ENCODE measurements at regions not wholly inside any gene's neighbourhood (a gene's known extent, or its start where the extent isn't known, plus 50 kb on each side); places are given as distances from the start of the nearest gene placed in this dataset.
A peak's percentile ranks its signal among the peaks of the same experiment; 100 is the strongest.

GRCh38 chr13:59363313-59363712, 800.4 kb downstream of the DIAPH3 start:
- Mint-ChIP-seq H3K27ac (no peak overlapping the region), H3K36me3 (ENCODE audit: low read depth) (no peaks in the 10 kb centered on the region), H3K27me3 (peaks cover 9% of the 10 kb centered on the region), H3K4me3 (no peak overlapping the region), H3K4me1 (no peaks in the 10 kb centered on the region)
- no peaks in the 10 kb centered on the region for H3K9me3 ChIP-seq (ENCODE audit: control insufficient read depth, low read length, poor library complexity, severe bottlenecking)
- ATAC-seq = no peak
- no peak for DNase-seq

- Mint-ChIP-seq H3K36me3 (ENCODE audit: low read depth) (no peaks in the 10 kb centered on the region), H3K27ac (no peak overlapping the region), H3K27me3 (peaks cover 9% of the 10 kb centered on the region), H3K4me3 (no peak overlapping the region), H3K4me1 (peaks cover 2% of the 10 kb centered on the region)
- ATAC-seq = no peak
- no peak for DNase-seq
- no peaks in the 10 kb centered on the region for H3K9me3 ChIP-seq (ENCODE audit: control insufficient read depth, low read length, poor library complexity, severe bottlenecking)
Measured at GRCh38 chr13:59363947-59364346, 799.8 kb downstream of the DIAPH3 start.

GRCh38 chr13:59364641-59365085, 799.1 kb downstream of the DIAPH3 start:
- Mint-ChIP-seq H3K27me3 (peaks cover 9% of the 10 kb centered on the region), H3K36me3 (ENCODE audit: low read depth) (no peaks in the 10 kb centered on the region), H3K4me3 (no peak overlapping the region), H3K27ac (no peak overlapping the region), H3K4me1 (peaks cover 2% of the 10 kb centered on the region)
- ATAC-seq (no peak), DNase-seq (no peak)
- H3K9me3 ChIP-seq (ENCODE audit: control insufficient read depth, low read length, poor library complexity, severe bottlenecking) = no peaks in the 10 kb centered on the region

GRCh38 chr13:59367467-59367866, 796.3 kb downstream of the DIAPH3 start:
- DNase-seq (no peak), ATAC-seq (no peak)
- Mint-ChIP-seq H3K36me3 (ENCODE audit: low read depth) (peaks cover 2% of the 10 kb centered on the region), H3K27ac (no peak overlapping the region), H3K4me3 (no peak overlapping the region), H3K27me3 (peaks cover 9% of the 10 kb centered on the region), H3K4me1 (peaks cover 2% of the 10 kb centered on the region)
- no peaks in the 10 kb centered on the region for H3K9me3 ChIP-seq (ENCODE audit: control insufficient read depth, low read length, poor library complexity, severe bottlenecking)

- H3K9me3 ChIP-seq (ENCODE audit: control insufficient read depth, low read length, poor library complexity, severe bottlenecking) = no peaks in the 10 kb centered on the region
- Mint-ChIP-seq H3K4me3 (no peak overlapping the region), H3K4me1 (peaks cover 2% of the 10 kb centered on the region), H3K27me3 (peaks cover 9% of the 10 kb centered on the region), H3K27ac (no peak overlapping the region), H3K36me3 (ENCODE audit: low read depth) (peaks cover 2% of the 10 kb centered on the region)
- ATAC-seq (no peak), DNase-seq (no peak)
Measured at GRCh38 chr13:59367904-59368303, 795.8 kb downstream of the DIAPH3 start.

GRCh38 chr13:59368693-59369092, 795.0 kb downstream of the DIAPH3 start:
- DNase-seq (no peak), ATAC-seq (no peak)
- Mint-ChIP-seq H3K27me3 (peaks cover 14% of the 10 kb centered on the region), H3K4me3 (no peak overlapping the region), H3K27ac (no peak overlapping the region), H3K36me3 (ENCODE audit: low read depth) (peaks cover 2% of the 10 kb centered on the region), H3K4me1 (peaks cover 2% of the 10 kb centered on the region)
- no peaks in the 10 kb centered on the region for H3K9me3 ChIP-seq (ENCODE audit: control insufficient read depth, low read length, poor library complexity, severe bottlenecking)

- H3K36me3 Mint-ChIP-seq (ENCODE audit: low read depth) = peaks cover 2% of the 10 kb centered on the region
- H3K9me3 ChIP-seq (ENCODE audit: control insufficient read depth, low read length, poor library complexity, severe bottlenecking) = no peaks in the 10 kb centered on the region
- ATAC-seq (no peak), DNase-seq (no peak)
- H3K27me3 Mint-ChIP-seq = peaks cover 30% of the 10 kb centered on the region
- H3K4me3 Mint-ChIP-seq = no peak overlapping the region
- H3K27ac Mint-ChIP-seq = no peak overlapping the region
- H3K4me1 Mint-ChIP-seq = peaks cover 2% of the 10 kb centered on the region
Measured at GRCh38 chr13:59371229-59371628, 792.5 kb downstream of the DIAPH3 start.

- no peaks in the 10 kb centered on the region for H3K9me3 ChIP-seq (ENCODE audit: control insufficient read depth, low read length, poor library complexity, severe bottlenecking)
- Mint-ChIP-seq H3K36me3 (ENCODE audit: low read depth) (peaks cover 2% of the 10 kb centered on the region), H3K27me3 (peaks cover 26% of the 10 kb centered on the region), H3K4me1 (peaks cover 2% of the 10 kb centered on the region), H3K27ac (no peak overlapping the region), H3K4me3 (no peak overlapping the region)
- ATAC-seq (no peak), DNase-seq (no peak)
Measured at GRCh38 chr13:59373341-59373740, 790.4 kb downstream of the DIAPH3 start.

- DNase-seq (no peak), ATAC-seq (no peak)
- no peaks in the 10 kb centered on the region for H3K9me3 ChIP-seq (ENCODE audit: control insufficient read depth, low read length, poor library complexity, severe bottlenecking)
- H3K4me3 Mint-ChIP-seq = no peak overlapping the region
- peaks cover 2% of the 10 kb centered on the region for H3K36me3 Mint-ChIP-seq (ENCODE audit: low read depth)
- no peak overlapping the region for H3K27ac Mint-ChIP-seq
- H3K27me3 Mint-ChIP-seq = peaks cover 26% of the 10 kb centered on the region
- H3K4me1 Mint-ChIP-seq = no peaks in the 10 kb centered on the region
Measured at GRCh38 chr13:59374691-59375090, 789.0 kb downstream of the DIAPH3 start.

GRCh38 chr13:59384154-59384553, 779.6 kb downstream of the DIAPH3 start:
- Mint-ChIP-seq H3K4me3 (no peak overlapping the region), H3K27me3 (no peaks in the 10 kb centered on the region), H3K36me3 (ENCODE audit: low read depth) (no peaks in the 10 kb centered on the region), H3K4me1 (peaks cover 2% of the 10 kb centered on the region), H3K27ac (no peak overlapping the region)
- ATAC-seq (no peak), DNase-seq (no peak)
- no peaks in the 10 kb centered on the region for H3K9me3 ChIP-seq (ENCODE audit: control insufficient read depth, low read length, poor library complexity, severe bottlenecking)

- peaks cover 3% of the 10 kb centered on the region for H3K9me3 ChIP-seq (ENCODE audit: control insufficient read depth, low read length, poor library complexity, severe bottlenecking)
- ATAC-seq = peak; percentile 96
- Mint-ChIP-seq H3K36me3 (ENCODE audit: low read depth) (no peaks in the 10 kb centered on the region), H3K27ac (no peak overlapping the region), H3K4me3 (no peak overlapping the region), H3K4me1 (no peaks in the 10 kb centered on the region), H3K27me3 (peaks cover 7% of the 10 kb centered on the region)
- DNase-seq = peak in 1 of 3 donors; percentile 41
Measured at GRCh38 chr13:59391696-59392095, 772.0 kb downstream of the DIAPH3 start.

GRCh38 chr13:59392328-59392727, 771.4 kb downstream of the DIAPH3 start:
- no peak overlapping the region for H3K27ac Mint-ChIP-seq
- DNase-seq (no peak), ATAC-seq (no peak)
- peaks cover 3% of the 10 kb centered on the region for H3K9me3 ChIP-seq (ENCODE audit: control insufficient read depth, low read length, poor library complexity, severe bottlenecking)
- H3K27me3 Mint-ChIP-seq = peaks cover 9% of the 10 kb centered on the region
- H3K4me3 Mint-ChIP-seq = no peak overlapping the region
- H3K4me1 Mint-ChIP-seq = no peaks in the 10 kb centered on the region
- H3K36me3 Mint-ChIP-seq (ENCODE audit: low read depth) = no peaks in the 10 kb centered on the region

- H3K27ac Mint-ChIP-seq = no peak overlapping the region
- ATAC-seq (no peak), DNase-seq (no peak)
- no peaks in the 10 kb centered on the region for H3K4me1 Mint-ChIP-seq
- no peak overlapping the region for H3K4me3 Mint-ChIP-seq
- H3K27me3 Mint-ChIP-seq = peaks cover 14% of the 10 kb centered on the region
- H3K9me3 ChIP-seq (ENCODE audit: control insufficient read depth, low read length, poor library complexity, severe bottlenecking) = peaks cover 3% of the 10 kb centered on the region
- no peaks in the 10 kb centered on the region for H3K36me3 Mint-ChIP-seq (ENCODE audit: low read depth)
Measured at GRCh38 chr13:59394496-59394895, 769.2 kb downstream of the DIAPH3 start.

GRCh38 chr13:59398127-59398526, 765.6 kb downstream of the DIAPH3 start:
- no peak overlapping the region for H3K4me3 Mint-ChIP-seq
- H3K27me3 Mint-ChIP-seq = peaks cover 20% of the 10 kb centered on the region
- ATAC-seq (no peak), DNase-seq (no peak)
- H3K9me3 ChIP-seq (ENCODE audit: control insufficient read depth, low read length, poor library complexity, severe bottlenecking) = no peaks in the 10 kb centered on the region
- peaks cover 3% of the 10 kb centered on the region for H3K36me3 Mint-ChIP-seq (ENCODE audit: low read depth)
- H3K4me1 Mint-ChIP-seq = no peaks in the 10 kb centered on the region
- no peak overlapping the region for H3K27ac Mint-ChIP-seq

Data from T-helper 17 cell (primary cell).